Gastrocnemius medialis (tissue), 4 donors: ENCODE measurements at regions not wholly inside any gene's neighbourhood (a gene's known extent, or its start where the extent isn't known, plus 50 kb on each side); places are given as distances from the start of the nearest gene placed in this dataset.
"Not testable (repeated sequence)": the region's sequence is repeated elsewhere in the genome, so short reads cannot be mapped to it uniquely, and the experiment has no call there.

ENCODE experiments used
- ATAC-seq, 2 donors: fragments of 150-250 bp; one replicate each; pipeline ENCODE4 v1.9.1; 2016
- DNase-seq, 2 donors: peaks; one replicate each; pipeline ENCODE4 v3.0.0-alpha.2; 2019
- H3K27ac ChIP-seq, 4 donors: fragments of 200-600 bp; sonication (generic); 1 replicate in 1 of 4; 2 replicates in 3 of 4; pipeline ENCODE4 v1.5.1; 2016 to 2018; ENCODE audit warnings: mild to moderate bottlenecking in 2 of 4, moderate library complexity in 1 of 4
- H3K27me3 ChIP-seq, 3 donors: fragments of 200-600 bp; sonication (generic) in 2 of 3; 1 replicate in 1 of 3; 2 replicates in 2 of 3; pipeline versions ENCODE4 v1.5.1 to v1.6.0; 2016 to 2019; ENCODE audit warnings: mild to moderate bottlenecking in 1 of 3, moderate library complexity in 1 of 3
- H3K36me3 ChIP-seq, 2 donors: fragments of 200-600 bp; sonication (generic) in 1 of 2; one replicate each; pipeline ENCODE4 v1.5.1; 2017 to 2018
- H3K4me1 ChIP-seq, 2 donors: fragments of 200-600 bp; sonication (generic) in 1 of 2; one replicate each; pipeline ENCODE4 v1.5.1; 2016 to 2017; ENCODE audit warnings: mild to moderate bottlenecking in 2 of 2
- H3K4me3 ChIP-seq, 4 donors: fragments of 200-600 bp; sonication (generic) in 3 of 4; 1 replicate in 1 of 4; 2 replicates in 3 of 4; pipeline ENCODE4 v1.5.1; 2016 to 2019; ENCODE audit warnings: mild to moderate bottlenecking in 2 of 4
- H3K9me3 ChIP-seq, 3 donors: fragments of 200-600 bp; sonication (generic) in 2 of 3; 1 replicate in 1 of 3; 2 replicates in 2 of 3; pipeline ENCODE4 v1.5.1; 2016 to 2019
- CTCF ChIP-seq, 5 experiments: fragments of 450-650 bp in 3 of 5; fragments of 200-600 bp in 2 of 5; sonication (generic) in 2 of 5; IDR thresholded peaks in 4 of 5; conservative IDR thresholded peaks in 1 of 5; 1 replicate in 4 of 5; 2 replicates in 1 of 5; pipeline ENCODE4 v1.5.1; 2016 to 2019; ENCODE audit warnings: antibody characterized with exemption in 5 of 5, mild to moderate bottlenecking in 3 of 5, moderate library complexity in 3 of 5
- POLR2A ChIP-seq, 2 donors: fragments of 450-650 bp; IDR thresholded peaks; one replicate each; pipeline ENCODE4 v1.6.1; 2017; ENCODE audit warnings: antibody characterized with exemption in 2 of 2, mild to moderate bottlenecking in 2 of 2, moderate library complexity in 2 of 2
- in situ Hi-C, 4 donors: fragments of 200-750 bp; cut with MboI; loops; one replicate each; pipeline versions ENCODE4 v1.15.0 to v1.8.0; 2017; ENCODE audit warnings: low sequenced_read_pairs in 4 of 4
- intact Hi-C: fragments of 100-400 bp; cut with DNase I; formaldehyde crosslinking; loops from one replicate; pipeline ENCODE4 v1.15.1; 2023; ENCODE audit warnings: low total_unique reads

- Histone ChIP-seq H3K36me3 (no peaks in the 10 kb centered on the region), H3K4me1 (no peaks in the 10 kb centered on the region), H3K27me3 (no peaks in the 10 kb centered on the region), H3K9me3 (no peaks in the 10 kb centered on the region), H3K27ac (no peak overlapping the region), H3K4me3 (no peak overlapping the region)
- no peak for ATAC-seq
- intact Hi-C loops (no loop called here), in situ Hi-C loops (no loop called here)
- no peak for DNase-seq
- TF ChIP-seq CTCF (IDR thresholded peaks at IDR 0.05 in 4 of 5, conservative IDR thresholded peaks at IDR 0.05 in 1 of 5) (no peak), POLR2A (IDR thresholded peaks at IDR 0.05) (no peak)
These were observed 139.2 kb downstream of the RAMP3 start for GRCh38 chr7:45296748-45297147.

- H3K36me3 ChIP-seq, result no peaks in the 10 kb centered on the region
These were observed 149.2 kb downstream of the RAMP3 start for GRCh38 chr7:45306752-45307305.

GRCh38 chr7:45311597-45311996, 154.0 kb downstream of the RAMP3 start:
- Histone ChIP-seq H3K27me3 (no peaks in the 10 kb centered on the region), H3K4me3 (no peak overlapping the region), H3K27ac (no peak overlapping the region), H3K36me3 (no peaks in the 10 kb centered on the region), H3K9me3 (no peaks in the 10 kb centered on the region), H3K4me1 (no peaks in the 10 kb centered on the region)
- TF ChIP-seq CTCF (IDR thresholded peaks at IDR 0.05 in 4 of 5, conservative IDR thresholded peaks at IDR 0.05 in 1 of 5) (no peak), POLR2A (IDR thresholded peaks at IDR 0.05) (no peak)
- intact Hi-C loops (no loop called here), in situ Hi-C loops (no loop called here)
- DNase-seq (no peak), ATAC-seq (no peak)

More at GRCh38 chr7:45306752-45307305, 149.2 kb downstream of the RAMP3 start:
- Histone ChIP-seq H3K4me3 (no peak overlapping the region), H3K9me3 (no peaks in the 10 kb centered on the region), H3K27me3 (no peaks in the 10 kb centered on the region), H3K4me1 (no peaks in the 10 kb centered on the region), H3K27ac (no peak overlapping the region)
- TF ChIP-seq POLR2A (IDR thresholded peaks at IDR 0.05) (no peak), CTCF (IDR thresholded peaks at IDR 0.05 in 4 of 5, conservative IDR thresholded peaks at IDR 0.05 in 1 of 5) (no peak)
- in situ Hi-C loops, result no loop called here
- ATAC-seq, result no peak
- DNase-seq, result peak in 1 of 2 donors; percentile 22
- intact Hi-C loops, result no loop called here

- H3K4me1 ChIP-seq, H3K27me3 ChIP-seq, H3K9me3 ChIP-seq, H3K4me3 ChIP-seq, in situ Hi-C loops, intact Hi-C loops, DNase-seq, H3K27ac ChIP-seq, H3K36me3 ChIP-seq, ATAC-seq: not testable (repeated sequence)
These were observed 157.9 kb downstream of the RAMP3 start for GRCh38 chr7:45315512-45315911.

GRCh38 chr7:45324683-45325237, 167.2 kb downstream of the RAMP3 start:
- no peak for ATAC-seq
- in situ Hi-C loops, result no loop called here

More at GRCh38 chr7:45324683-45325237, 167.2 kb downstream of the RAMP3 start:
- no peak for TF ChIP-seq CTCF (IDR thresholded peaks at IDR 0.05 in 4 of 5, conservative IDR thresholded peaks at IDR 0.05 in 1 of 5)
- TF ChIP-seq POLR2A (IDR thresholded peaks at IDR 0.05), result no peak
- no peaks in the 10 kb centered on the region for H3K27me3 ChIP-seq
- no peak for DNase-seq
- no peak overlapping the region for H3K27ac ChIP-seq
- no peaks in the 10 kb centered on the region for H3K9me3 ChIP-seq
- no peaks in the 10 kb centered on the region for H3K36me3 ChIP-seq
- no peaks in the 10 kb centered on the region for H3K4me1 ChIP-seq
- no peak overlapping the region for H3K4me3 ChIP-seq
- intact Hi-C loops, result no loop called here
